ENCODE measurements at regions not wholly inside any gene's neighbourhood (a gene's known extent, or its start where the extent isn't known, plus 50 kb on each side); places are given as distances from the start of the nearest gene placed in this dataset.

- TF ChIP-seq POLR2A (IDR thresholded peaks at IDR 0.05; ENCODE audit: low read length) (no peak), GATA1 (IDR thresholded peaks at IDR 0.05; ENCODE audit: low read depth, low read length) (no peak)
These were observed 407.9 kb upstream of the LYPLAL1 start for GRCh38 chr1:218765753-218766152.
